Left ventricle myocardium inferior (tissue), 1 donor: ENCODE measurements at regions not wholly inside any gene's neighbourhood (a gene's known extent, or its start where the extent isn't known, plus 50 kb on each side); places are given as distances from the start of the nearest gene placed in this dataset.

ENCODE experiments used
- DNase-seq: peaks from one replicate; pipeline ENCODE4 v3.0.0-alpha.2; 2020
- H3K27ac ChIP-seq: fragments of 200-600 bp; replicated peaks from 2 replicates; pipeline ENCODE4 v1.8.0; 2021
- H3K27me3 ChIP-seq: fragments of 200-600 bp; 2 replicates; pipeline ENCODE4 v1.8.0; 2021; ENCODE audit warnings: low read depth
- H3K36me3 ChIP-seq: fragments of 200-600 bp; 2 replicates; pipeline ENCODE4 v1.8.0; 2021
- H3K4me1 ChIP-seq: fragments of 200-600 bp; 2 replicates; pipeline ENCODE4 v1.8.0; 2021
- H3K4me3 ChIP-seq: fragments of 200-600 bp; 2 replicates; pipeline ENCODE4 v1.8.0; 2021; ENCODE audit warnings: mild to moderate bottlenecking, moderate library complexity
- H3K9me3 ChIP-seq: fragments of 200-600 bp; replicated peaks from 2 replicates; pipeline ENCODE4 v1.8.0; 2021
- intact Hi-C: fragments of 100-400 bp; cut with micrococcal nuclease; formaldehyde crosslinking; loops from one replicate; pipeline ENCODE4 v1.11.0; 2022
- TF ChIP-seq, protein P1 (sequence below): fragments of 200-600 bp; IDR thresholded peaks from 2 replicates; pipeline ENCODE4 v1.8.0; 2021; ENCODE audit warnings: antibody characterized with exemption, mild to moderate bottlenecking, borderline replicate concordance
- donor health status: DM: no; HTN: yes; CAD: no; lungs with severe emphysema.

GRCh38 chr2:190819840-190820301, 60.8 kb upstream of the GLS start:
- H3K9me3 ChIP-seq, result peaks cover 14% of the 10 kb centered on the region
- intact Hi-C loops, result no loop called here
- H3K4me1 ChIP-seq, result no peaks in the 10 kb centered on the region
- no peak for DNase-seq
- H3K36me3 ChIP-seq, result no peaks in the 10 kb centered on the region
- TF ChIP-seq, protein P1, sequence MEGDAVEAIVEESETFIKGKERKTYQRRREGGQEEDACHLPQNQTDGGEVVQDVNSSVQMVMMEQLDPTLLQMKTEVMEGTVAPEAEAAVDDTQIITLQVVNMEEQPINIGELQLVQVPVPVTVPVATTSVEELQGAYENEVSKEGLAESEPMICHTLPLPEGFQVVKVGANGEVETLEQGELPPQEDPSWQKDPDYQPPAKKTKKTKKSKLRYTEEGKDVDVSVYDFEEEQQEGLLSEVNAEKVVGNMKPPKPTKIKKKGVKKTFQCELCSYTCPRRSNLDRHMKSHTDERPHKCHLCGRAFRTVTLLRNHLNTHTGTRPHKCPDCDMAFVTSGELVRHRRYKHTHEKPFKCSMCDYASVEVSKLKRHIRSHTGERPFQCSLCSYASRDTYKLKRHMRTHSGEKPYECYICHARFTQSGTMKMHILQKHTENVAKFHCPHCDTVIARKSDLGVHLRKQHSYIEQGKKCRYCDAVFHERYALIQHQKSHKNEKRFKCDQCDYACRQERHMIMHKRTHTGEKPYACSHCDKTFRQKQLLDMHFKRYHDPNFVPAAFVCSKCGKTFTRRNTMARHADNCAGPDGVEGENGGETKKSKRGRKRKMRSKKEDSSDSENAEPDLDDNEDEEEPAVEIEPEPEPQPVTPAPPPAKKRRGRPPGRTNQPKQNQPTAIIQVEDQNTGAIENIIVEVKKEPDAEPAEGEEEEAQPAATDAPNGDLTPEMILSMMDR, result no peak
- H3K4me3 ChIP-seq, result no peak overlapping the region
- no peaks in the 10 kb centered on the region for H3K27me3 ChIP-seq
- H3K27ac ChIP-seq, result peak overlapping the region; percentile 10

GRCh38 chr2:190820416-190820815, 60.2 kb upstream of the GLS start:
- Histone ChIP-seq H3K36me3 (no peaks in the 10 kb centered on the region), H3K27ac (no peak overlapping the region), H3K9me3 (peaks cover 14% of the 10 kb centered on the region), H3K4me3 (no peak overlapping the region), H3K27me3 (no peaks in the 10 kb centered on the region), H3K4me1 (no peaks in the 10 kb centered on the region)
- TF ChIP-seq, protein P1, result no peak
- DNase-seq, result no peak
- intact Hi-C loops, result no loop called here

DNA sequence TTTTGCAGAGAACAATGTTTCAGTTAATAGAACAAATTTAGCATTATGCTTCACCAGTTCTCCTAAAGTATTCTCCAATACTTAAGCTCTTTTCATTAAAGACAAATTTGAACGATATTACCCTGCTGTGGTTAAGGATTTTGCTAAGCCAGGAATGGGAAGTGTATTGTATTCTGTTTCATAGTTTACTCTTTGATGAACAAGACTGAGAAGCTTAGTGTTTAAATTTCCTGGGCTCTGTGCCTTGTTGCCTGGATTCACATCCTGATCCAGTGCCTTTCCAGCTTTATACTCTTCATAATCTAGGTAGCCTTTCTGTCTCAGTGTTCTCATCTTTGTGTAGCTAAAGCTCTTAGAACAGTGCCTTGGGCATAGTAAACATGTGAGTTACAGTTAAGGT, 58.6 kb upstream of the GLS start:
- TF ChIP-seq, protein P1, result no peak
- intact Hi-C loops, result no loop called here
- no peak for DNase-seq
- H3K27ac ChIP-seq, result no peak overlapping the region
- H3K4me3 ChIP-seq, result no peak overlapping the region
- H3K27me3 ChIP-seq, result no peaks in the 10 kb centered on the region
- H3K4me1 ChIP-seq, result no peaks in the 10 kb centered on the region
- peaks cover 13% of the 10 kb centered on the region for H3K9me3 ChIP-seq
- no peaks in the 10 kb centered on the region for H3K36me3 ChIP-seq

DNA sequence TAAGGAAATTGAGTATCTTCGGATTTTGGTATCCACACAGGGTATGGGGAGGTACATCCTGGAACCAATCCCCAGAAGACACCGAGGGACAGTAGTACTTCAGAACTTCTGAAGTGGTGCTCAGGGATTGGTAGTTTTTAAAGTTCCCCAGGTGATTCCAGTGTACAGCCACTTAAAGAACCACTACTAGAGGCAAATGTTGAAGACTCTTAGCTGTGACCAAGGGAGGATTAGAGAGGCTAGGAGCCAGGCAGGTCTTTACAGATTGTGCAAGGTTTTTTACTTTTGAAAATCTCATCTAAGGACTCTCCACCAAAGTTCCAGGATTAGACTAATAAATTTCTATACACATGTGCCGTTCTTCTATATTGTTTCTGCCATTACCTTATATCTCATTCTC, 52.9 kb upstream of the GLS start:
- no peak overlapping the region for H3K27ac ChIP-seq
- H3K36me3 ChIP-seq, result no peaks in the 10 kb centered on the region
- H3K4me1 ChIP-seq, result no peaks in the 10 kb centered on the region
- intact Hi-C loops, result no loop called here
- no peak overlapping the region for H3K4me3 ChIP-seq
- H3K9me3 ChIP-seq, result peaks cover 9% of the 10 kb centered on the region
- no peaks in the 10 kb centered on the region for H3K27me3 ChIP-seq
- no peak for DNase-seq
- TF ChIP-seq, protein P1, result no peak

DNA sequence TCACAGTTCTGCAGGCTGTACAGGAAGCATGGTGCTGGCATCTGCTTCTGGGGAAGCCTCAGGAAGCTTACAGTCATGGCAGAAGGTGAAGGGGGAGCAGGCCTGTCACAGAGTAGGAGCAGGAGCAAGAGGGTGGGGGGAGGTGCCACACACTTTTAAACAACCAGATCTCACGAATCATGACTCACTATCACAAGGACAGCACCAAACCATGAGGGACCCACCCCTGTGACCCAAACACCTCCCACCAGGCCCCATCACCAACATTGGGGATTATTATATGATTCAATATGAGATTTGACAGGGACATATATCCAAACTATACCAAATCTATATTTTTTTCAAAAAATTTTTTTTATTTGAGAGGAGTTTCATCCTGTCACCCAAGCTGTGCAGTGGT, 51.0 kb upstream of the GLS start:
- peaks cover 1% of the 10 kb centered on the region for H3K9me3 ChIP-seq
- no peak overlapping the region for H3K4me3 ChIP-seq
- no peaks in the 10 kb centered on the region for H3K36me3 ChIP-seq
- peaks cover 2% of the 10 kb centered on the region for H3K4me1 ChIP-seq
- TF ChIP-seq, protein P1, result no peak
- intact Hi-C loops, result no loop called here
- H3K27ac ChIP-seq, result no peak overlapping the region
- no peak for DNase-seq
- H3K27me3 ChIP-seq, result no peaks in the 10 kb centered on the region
